SK-N-DZ (cell line): ENCODE measurements at regions not wholly inside any gene's neighbourhood (a gene's known extent, or its start where the extent isn't known, plus 50 kb on each side); places are given as distances from the start of the nearest gene placed in this dataset.
A peak's percentile ranks its signal among the peaks of the same experiment; 100 is the strongest.
"Not testable (repeated sequence)": the region's sequence is repeated elsewhere in the genome, so short reads cannot be mapped to it uniquely, and the experiment has no call there.

ENCODE experiments used
- DNase-seq: peaks from one replicate; pipeline ENCODE4 v3.0.0-alpha.2; 2015; ENCODE audit warnings: low spot score

- no peak for DNase-seq
Measured at GRCh38 chr14:105947599-105947998, 421.2 kb downstream of the TMEM121 start.

- DNase-seq: not testable (repeated sequence)
Measured at GRCh38 chr14:105948955-105949354, 422.6 kb downstream of the TMEM121 start.

GRCh38 chr14:105950364-105950892 is 424.0 kb downstream of the TMEM121 start:
- DNase-seq: not testable (repeated sequence)

GRCh38 chr14:105951399-105951798 is 425.0 kb downstream of the TMEM121 start:
- DNase-seq: no peak

GRCh38 chr14:105952222-105952621 is 425.8 kb downstream of the TMEM121 start:
- no peak for DNase-seq

- DNase-seq: no peak
Measured at GRCh38 chr14:105952826-105953225, 426.4 kb downstream of the TMEM121 start.

- DNase-seq: not testable (repeated sequence)
Measured at GRCh38 chr14:105961625-105962024, 435.2 kb downstream of the TMEM121 start.

GRCh38 chr14:105962532-105962931 is 436.1 kb downstream of the TMEM121 start:
- no peak for DNase-seq

- no peak for DNase-seq
Measured at GRCh38 chr14:105968291-105968690, 441.9 kb downstream of the TMEM121 start.

- not testable (repeated sequence) for DNase-seq
Measured at GRCh38 chr14:105969026-105969425, 442.6 kb downstream of the TMEM121 start.

GRCh38 chr14:105970821-105971220 is 444.4 kb downstream of the TMEM121 start:
- not testable (repeated sequence) for DNase-seq

- no peak for DNase-seq
Measured at GRCh38 chr14:105971593-105972500, 445.5 kb downstream of the TMEM121 start.

- DNase-seq: peak; percentile 1
Measured at GRCh38 chr14:105974902-105975301, 448.5 kb downstream of the TMEM121 start.

GRCh38 chr14:105978618-105979295 is 452.4 kb downstream of the TMEM121 start:
- DNase-seq: no peak

GRCh38 chr14:105979446-105979845 is 453.1 kb downstream of the TMEM121 start:
- DNase-seq: no peak

- no peak for DNase-seq
Measured at GRCh38 chr14:105980224-105980623, 453.8 kb downstream of the TMEM121 start.

- not testable (repeated sequence) for DNase-seq
Measured at GRCh38 chr14:105981517-105982302, 455.3 kb downstream of the TMEM121 start.

GRCh38 chr14:105982664-105983063 is 456.3 kb downstream of the TMEM121 start:
- no peak for DNase-seq

- no peak for DNase-seq
Measured at GRCh38 chr14:105986894-105987284, 460.5 kb downstream of the TMEM121 start.

GRCh38 chr14:105987563-105987962 is 461.2 kb downstream of the TMEM121 start:
- DNase-seq: no peak

- DNase-seq: no peak
Measured at GRCh38 chr14:105989566-105990302, 463.4 kb downstream of the TMEM121 start.
